NCI-H2107 (cell line): ENCODE measurements at regions not wholly inside any gene's neighbourhood (a gene's known extent, or its start where the extent isn't known, plus 50 kb on each side); places are given as distances from the start of the nearest gene placed in this dataset.
A peak's percentile ranks its signal among the peaks of the same experiment; 100 is the strongest.
"Not testable (repeated sequence)": the region's sequence is repeated elsewhere in the genome, so short reads cannot be mapped to it uniquely, and the experiment has no call there.

Source experiments
- DNase-seq: peaks from one replicate; lab custom pipeline; 2025; lab: John Stamatoyannopoulos, UW

- DNase-seq: not testable (repeated sequence)
These were observed 101.2 kb upstream of the CADM1 start for GRCh38 chr11:115605397-115605796.

GRCh38 chr11:115599125-115599524 lies 94.9 kb upstream of the CADM1 start:
- no peak for DNase-seq

- no peak for DNase-seq
These were observed 94.2 kb upstream of the CADM1 start for GRCh38 chr11:115598257-115598901.

DNA sequence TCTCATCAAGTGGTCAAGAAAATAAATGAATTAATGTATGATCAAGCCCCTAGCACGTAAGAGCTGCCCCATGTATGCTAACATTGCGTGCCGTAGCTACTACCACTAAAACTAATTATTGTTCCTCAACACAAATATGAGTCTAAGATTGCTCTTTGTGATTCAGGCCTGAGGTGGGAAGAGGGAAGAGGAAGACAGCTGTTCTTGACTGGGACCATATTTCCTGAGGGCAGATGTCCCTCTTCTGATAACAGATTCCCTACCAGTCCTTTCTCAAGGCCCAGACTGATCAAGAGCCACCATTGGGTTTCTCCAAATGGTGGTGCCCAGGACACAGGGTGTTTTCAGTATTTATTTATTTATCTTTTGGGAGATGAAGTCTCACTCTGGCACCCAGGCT lies 87.2 kb upstream of the CADM1 start:
- DNase-seq: no peak

- DNase-seq: peak; percentile 3
These were observed 86.0 kb upstream of the CADM1 start for GRCh38 chr11:115590254-115590653.

GRCh38 chr11:115587718-115588342 lies 83.6 kb upstream of the CADM1 start:
- no peak for DNase-seq

GRCh38 chr11:115585361-115586024 lies 81.3 kb upstream of the CADM1 start:
- no peak for DNase-seq

DNA sequence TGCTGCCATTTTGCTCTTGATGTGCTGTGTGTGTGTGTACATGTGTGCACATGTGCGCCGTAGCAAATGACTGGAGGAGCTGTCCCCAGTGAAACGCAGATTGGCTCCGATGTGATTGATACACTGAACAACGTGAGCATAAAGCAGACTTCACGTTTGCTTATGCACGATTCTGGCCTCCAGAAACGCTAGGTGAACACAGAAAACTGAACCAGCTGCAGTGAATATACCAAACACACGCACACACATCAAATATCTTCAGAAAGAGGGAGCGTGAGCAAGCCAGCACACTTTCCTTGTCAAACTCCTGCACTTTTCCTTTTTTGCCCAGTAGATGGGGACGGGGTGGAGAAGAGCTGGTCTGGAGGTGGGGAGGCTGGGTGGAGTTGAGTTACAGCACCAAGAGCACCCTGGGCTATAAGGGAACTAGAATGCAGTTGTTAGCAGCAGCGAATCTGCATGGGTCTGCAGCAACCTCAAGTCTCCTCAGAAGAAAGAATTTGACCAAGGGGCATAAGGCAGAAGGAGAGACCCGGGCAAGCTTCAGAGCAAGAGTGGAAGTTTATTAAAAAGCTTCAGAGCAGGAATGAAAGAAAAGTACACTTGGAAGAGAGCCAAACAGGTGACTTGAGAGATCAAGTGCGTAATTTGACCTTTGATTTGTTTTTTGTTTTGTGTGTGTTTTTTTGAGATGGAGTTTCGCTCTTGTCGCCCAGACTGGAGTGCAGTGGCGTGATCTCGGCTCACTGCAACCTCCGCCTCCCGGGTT lies 77.8 kb upstream of the CADM1 start:
- DNase-seq: peak; percentile 43

DNA sequence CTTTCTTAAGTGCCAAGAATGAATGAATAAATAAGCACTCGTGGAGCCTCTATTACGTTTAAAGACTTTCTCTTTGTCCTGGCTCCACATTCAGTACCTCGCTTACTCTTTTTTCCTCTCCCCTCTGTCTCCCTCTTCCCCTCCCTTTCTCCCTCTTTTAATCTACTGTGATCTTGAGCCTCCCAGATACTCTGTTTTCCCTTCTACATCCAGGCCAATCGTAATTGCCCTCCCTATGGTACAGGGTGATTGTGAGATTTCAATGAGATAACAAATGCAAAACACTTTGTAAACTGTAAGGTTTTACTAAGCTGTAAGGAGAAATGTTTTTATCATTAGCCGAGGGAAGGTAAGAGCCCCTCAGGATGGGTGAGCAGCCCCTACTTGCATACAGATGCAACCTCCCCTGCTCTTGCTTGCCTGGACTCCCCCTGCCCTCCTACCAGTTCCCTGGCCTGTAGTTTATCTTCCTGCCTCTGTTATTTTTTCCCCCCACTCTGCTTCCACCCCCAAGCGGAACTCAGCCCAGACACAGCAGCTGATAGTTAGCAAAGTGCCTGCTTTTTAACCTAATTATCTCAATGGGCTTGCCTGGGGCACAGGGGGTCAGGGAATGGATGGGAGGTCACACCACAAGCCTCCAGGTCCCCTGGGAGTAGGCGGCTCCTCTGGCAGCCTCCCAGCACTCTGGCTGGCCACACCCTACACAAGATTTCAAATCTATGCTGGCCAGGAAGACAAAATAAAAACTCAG lies 76.9 kb upstream of the CADM1 start:
- no peak for DNase-seq

DNA sequence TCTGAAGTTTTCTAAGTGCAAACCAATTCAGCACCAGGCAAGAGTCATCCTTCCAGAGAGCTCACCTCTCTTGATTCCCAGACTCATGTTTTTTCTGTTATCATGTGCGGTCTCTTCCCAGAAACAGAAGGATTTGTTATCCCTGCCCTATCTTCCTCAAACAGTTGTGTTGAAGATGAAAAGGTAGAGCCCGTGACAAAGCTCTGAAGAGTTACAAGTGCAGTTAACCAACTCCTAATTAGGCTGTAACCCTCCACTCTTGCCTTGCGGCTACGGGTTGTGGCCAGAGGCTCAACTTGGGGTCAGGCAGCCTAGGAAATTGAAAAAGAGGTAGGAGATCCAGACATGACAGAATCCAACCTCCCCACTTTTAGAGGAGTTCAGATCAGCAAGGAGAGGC lies 76.2 kb upstream of the CADM1 start:
- no peak for DNase-seq

DNA sequence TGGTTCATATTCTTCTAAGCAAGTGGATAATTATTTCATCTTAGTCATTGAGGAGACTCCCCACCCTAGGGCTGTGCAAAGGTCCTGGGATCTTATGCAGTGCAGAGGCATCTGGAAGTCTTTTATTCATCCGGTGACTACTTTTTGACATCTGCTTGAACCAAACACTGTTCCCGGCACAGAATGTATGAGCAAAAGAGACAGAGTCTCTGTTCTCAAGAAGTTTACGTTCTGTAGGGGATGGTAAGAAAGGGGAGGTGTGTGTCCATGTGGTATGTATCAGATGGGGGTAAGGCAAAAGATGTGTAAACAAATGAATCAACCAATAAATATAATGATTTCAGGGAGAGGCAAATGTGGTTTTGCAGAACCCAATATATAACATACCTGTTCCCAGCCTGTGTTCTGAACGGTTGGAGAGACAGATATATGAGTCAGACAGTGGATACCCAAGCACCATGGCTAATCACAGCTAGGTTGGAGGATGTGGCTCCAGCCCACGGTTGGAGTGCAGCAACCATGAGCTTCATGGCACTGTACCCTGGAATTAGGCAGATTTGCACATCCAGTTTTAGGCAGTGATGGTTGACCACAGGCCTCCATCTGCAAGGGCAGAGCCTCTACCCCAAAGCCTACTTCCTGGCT lies 75.1 kb upstream of the CADM1 start:
- DNase-seq: no peak

- DNase-seq: no peak
These were observed 74.1 kb upstream of the CADM1 start for GRCh38 chr11:115578275-115578674.

- no peak for DNase-seq
These were observed 73.5 kb upstream of the CADM1 start for GRCh38 chr11:115577701-115578100.

DNA sequence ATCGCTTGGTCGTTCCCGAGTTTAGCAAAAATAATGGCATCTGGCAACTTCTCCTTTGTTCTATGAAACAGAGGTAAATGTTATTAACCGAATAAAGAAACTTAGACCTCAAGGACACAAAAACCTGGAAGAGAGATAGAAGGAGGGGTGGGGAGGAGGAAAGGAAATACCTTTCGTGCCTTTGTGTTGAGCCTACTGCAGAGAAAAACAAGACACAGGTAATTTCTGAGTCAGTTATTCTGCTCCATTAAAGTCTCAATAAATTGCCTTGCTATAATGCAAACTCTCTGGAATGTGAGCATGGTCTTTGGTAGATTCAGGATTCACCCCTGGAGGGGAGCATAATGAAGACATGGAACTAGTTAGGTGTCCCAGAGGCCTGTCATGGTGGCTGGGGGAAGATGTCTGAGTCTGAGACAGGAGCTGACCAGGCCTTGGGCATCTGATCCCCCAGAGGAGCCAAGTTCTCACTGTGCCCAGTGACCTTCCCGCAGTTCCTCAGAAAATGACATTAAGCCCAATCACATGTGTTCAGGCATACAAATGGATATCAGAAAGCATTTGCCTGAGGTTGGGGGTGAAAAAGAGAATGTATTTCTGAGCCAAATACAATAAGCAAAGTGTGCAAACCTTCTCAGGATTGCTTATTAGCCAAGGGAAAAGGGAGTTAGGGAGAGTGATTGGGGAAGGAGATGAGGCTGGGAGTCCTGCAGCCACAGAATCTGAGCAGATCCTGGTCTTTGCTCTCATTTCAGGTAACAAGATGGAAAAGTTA lies 72.6 kb upstream of the CADM1 start:
- no peak for DNase-seq

- DNase-seq: no peak
These were observed 68.3 kb upstream of the CADM1 start for GRCh38 chr11:115572551-115572950.

GRCh38 chr11:115566180-115566764 lies 62.1 kb upstream of the CADM1 start:
- no peak for DNase-seq

DNA sequence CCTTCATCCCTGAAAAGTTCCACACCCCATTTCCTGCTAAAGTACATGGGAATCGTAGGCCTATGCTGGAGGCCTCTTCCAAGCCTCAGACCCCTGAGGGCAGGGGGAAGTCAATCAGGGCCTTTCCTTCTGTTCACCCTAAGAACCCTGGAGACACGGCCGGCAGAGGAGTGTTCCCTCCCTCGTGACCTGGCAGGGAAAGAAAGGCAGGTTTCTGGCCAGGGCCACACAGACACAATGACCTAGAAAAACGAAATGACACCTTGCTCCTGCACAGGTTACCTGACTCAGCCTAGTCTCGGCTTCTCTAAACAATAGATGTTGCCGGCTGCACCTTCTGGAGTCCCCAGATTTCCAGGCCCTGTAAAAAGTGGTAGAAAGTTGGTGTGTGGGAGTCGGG lies 60.6 kb upstream of the CADM1 start:
- DNase-seq: no peak

DNA sequence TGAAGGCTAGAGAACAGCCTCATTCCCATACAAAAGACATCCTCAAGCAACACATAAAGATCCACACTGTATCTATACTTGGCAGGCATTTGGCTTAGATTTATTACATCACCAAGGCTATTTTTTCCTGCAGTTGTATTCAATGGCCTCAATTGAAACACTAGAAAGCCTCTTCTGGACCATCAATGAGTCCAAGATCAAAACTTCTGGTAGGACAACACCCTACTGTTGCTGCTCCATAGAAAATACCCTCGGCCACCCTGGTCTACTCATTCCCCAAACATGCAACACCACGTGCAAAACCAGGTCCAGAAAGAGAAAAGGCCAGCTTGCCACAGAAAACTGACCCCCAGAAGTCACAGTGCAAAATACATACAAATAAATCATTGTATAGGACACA lies 56.9 kb upstream of the CADM1 start:
- no peak for DNase-seq

DNA sequence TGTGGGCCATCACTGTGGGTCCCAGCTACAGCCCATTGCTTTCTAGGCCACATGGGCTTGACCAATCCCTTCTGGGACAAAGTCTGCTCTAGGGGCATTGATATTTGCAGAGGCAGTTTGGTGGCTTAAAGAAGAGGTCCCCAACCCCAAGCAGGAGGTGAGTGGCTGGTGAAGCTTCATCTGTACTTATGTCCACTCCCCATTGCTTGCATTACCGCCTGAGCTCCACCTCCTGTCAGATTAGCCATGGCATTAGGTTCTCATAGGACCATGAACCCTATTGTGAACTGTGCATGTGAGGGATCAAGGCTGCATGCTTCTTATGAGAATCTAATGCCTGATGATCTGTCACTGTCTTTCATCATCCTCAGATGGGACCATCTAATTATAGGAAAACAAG lies 54.4 kb upstream of the CADM1 start:
- DNase-seq: no peak

- DNase-seq: no peak
These were observed 53.5 kb upstream of the CADM1 start for GRCh38 chr11:115557681-115558080.
